ENCODE measurements at regions not wholly inside any gene's neighbourhood (a gene's known extent, or its start where the extent isn't known, plus 50 kb on each side); places are given as distances from the start of the nearest gene placed in this dataset.

- no peak for DNase-seq
Observed at GRCh38 chr13:21967871-21968270, 297.0 kb downstream of the FGF9 start.

GRCh38 chr13:21970172-21970571 is 299.3 kb downstream of the FGF9 start:
- no peak for DNase-seq

- DNase-seq, result no peak
Observed at GRCh38 chr13:21970918-21971317, 300.0 kb downstream of the FGF9 start.

DNA sequence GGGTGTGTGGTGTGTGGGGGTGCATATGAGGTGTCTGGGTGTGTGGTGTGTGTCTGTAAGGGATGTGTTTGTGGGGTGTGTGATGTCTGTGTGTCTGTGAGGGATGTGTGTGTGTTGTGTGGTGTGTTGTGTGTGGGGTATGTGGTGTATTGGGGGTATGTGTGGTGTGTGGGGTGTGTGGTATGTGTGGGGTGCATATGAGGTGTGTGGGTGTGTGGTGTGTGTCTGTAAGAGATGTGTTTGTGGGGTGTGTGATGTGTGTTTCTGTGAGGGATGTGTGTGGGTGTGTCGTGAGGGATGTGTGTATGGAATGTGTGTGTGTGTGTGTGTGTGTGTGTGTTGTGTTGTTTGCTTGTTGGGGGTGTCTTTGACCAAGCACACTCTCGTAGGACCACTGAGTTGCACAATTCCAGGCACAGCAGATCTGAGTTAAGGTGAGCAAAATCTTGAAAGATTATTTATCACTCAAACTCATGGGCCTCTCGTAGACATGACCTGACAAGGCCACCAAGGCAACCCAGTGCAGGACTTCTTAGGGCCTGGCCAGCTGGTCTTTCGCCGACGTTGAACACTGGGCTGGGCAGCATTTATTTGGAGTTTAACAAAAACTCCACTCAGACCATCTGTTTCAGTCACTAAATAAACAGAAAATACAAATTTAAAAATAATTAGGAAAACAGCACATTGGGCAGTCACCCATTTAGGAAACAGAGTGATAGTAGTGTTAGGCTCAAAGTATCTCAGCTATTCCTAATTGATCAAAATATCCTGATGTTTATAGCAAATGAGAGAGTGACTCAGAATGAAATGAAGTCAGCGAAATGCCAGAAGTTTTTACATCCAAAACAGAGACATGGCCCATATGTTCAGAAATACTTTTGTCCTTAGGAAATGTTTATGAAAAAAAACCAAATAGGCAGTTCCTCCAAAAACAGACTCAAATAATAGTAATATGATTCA is 301.1 kb downstream of the FGF9 start:
- DNase-seq, result no peak

DNA sequence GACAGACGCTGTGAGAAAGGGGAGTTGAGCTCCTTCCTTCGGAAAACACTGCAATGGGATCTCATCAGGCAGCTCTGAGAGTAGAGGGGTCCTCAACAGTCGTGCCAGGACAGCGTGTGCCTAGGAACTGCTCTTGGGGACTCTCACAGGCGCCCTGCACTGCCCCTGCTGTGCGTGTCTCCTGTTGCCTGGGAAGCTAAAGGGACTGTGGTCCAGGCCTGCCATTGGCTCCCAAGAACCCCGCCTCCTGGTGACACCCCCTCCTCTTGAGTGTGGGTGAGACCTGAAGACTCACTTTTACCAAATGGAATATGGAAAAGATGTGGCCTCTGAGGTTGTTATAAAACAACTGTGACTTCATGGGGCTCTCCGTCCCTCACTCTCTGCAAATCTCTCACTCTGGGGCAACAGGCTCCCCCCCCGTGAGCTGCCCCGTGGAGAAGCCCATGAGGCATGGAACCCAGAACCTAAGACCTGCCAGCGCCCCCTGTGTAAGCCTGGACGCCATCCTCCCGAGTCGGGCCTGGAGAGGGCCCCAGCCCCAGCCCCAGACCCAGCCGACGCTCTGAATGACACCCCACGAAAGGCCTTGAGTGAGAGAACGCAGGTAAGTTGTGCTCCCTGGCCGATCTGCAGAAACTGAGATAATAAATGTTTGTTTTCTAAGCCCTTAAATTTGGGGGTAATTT is 302.7 kb downstream of the FGF9 start:
- no peak for DNase-seq

DNA sequence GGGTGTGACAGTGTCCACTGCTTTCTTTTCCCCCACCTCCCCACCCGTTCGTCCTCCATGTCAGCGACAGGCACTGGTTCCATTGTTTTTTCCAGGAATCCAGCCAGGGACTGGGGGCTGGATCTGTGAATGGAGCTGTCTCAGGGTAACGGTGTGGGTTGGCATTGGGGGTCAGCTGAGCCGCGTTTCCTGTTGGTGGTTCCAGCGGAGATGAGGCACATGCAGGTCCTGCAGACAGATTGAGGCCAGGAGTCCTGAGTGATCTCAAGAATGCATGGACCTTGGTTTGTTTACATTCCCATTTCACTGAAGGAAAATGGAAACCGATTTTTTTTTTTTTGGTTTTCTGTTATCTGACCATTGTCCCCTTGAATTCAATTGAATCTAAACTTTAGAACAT is 303.9 kb downstream of the FGF9 start:
- DNase-seq, result no peak

- DNase-seq, result no peak
Observed at GRCh38 chr13:21976159-21976558, 305.3 kb downstream of the FGF9 start.

- DNase-seq, result no peak
Observed at GRCh38 chr13:21979161-21979806, 308.4 kb downstream of the FGF9 start.

DNA sequence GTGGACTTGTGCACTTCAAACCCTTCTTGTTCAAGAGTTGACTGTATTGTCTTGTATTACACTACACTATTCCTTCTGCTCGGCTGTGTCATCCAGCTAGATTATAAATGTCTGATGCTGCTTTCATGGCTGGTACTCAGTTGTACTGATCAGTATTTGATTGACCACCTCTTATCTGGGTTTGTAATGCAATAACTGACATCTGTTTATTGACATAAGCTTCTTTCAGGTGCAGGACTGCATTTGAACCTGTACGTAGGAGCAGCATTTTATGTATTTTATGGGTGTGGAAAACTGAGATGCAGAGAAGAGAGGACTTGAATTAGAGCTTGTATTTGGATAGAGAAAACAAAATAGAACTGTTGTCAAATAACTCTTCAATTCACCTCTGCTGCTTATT is 309.2 kb downstream of the FGF9 start:
- DNase-seq, result no peak

GRCh38 chr13:21984156-21984555 is 313.3 kb downstream of the FGF9 start:
- DNase-seq, result no peak

- DNase-seq, result no peak
Observed at GRCh38 chr13:21986602-21987001, 315.7 kb downstream of the FGF9 start.

DNA sequence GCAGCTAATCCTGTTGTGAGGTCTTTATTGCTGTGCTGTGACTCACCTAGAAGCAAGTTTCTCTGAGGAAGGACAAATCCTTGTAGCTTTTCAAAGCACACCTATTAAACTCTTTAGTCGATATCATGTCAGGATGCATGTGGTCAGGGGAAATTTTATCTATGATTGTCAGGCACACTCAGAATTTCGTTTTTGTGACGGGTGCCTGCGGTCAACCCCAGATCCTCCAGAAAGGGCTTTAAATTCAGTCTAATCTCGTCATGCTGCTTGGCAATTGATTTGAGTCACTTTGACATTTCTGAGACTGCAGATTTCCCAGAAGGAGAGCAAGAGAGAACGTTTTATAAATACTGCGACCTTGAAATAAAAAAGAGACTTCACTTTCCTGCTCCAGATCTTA is 316.9 kb downstream of the FGF9 start:
- DNase-seq, result no peak

DNA sequence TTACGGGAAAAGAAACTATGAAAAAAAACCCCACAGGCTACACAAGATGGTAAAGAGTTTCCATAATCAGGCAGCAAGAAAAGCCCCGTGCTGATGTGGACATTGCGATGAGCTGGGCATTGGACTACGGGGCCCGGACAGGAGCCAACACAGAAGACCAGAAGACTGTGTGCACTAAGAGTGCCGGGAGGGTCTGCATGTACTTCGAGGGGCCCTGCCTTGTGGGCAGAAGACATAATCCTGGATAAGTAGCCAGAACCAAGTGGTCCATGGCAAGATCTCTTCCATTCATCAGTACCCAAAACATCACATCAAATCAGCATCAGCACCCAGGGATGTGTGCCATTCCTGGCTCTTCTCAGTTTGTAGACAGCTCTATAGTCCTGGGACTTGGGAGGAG is 317.8 kb downstream of the FGF9 start:
- no peak for DNase-seq

GRCh38 chr13:21996049-21996448 is 325.2 kb downstream of the FGF9 start:
- DNase-seq, result no peak

- DNase-seq, result no peak
Observed at GRCh38 chr13:21997726-21998125, 326.9 kb downstream of the FGF9 start.

DNA sequence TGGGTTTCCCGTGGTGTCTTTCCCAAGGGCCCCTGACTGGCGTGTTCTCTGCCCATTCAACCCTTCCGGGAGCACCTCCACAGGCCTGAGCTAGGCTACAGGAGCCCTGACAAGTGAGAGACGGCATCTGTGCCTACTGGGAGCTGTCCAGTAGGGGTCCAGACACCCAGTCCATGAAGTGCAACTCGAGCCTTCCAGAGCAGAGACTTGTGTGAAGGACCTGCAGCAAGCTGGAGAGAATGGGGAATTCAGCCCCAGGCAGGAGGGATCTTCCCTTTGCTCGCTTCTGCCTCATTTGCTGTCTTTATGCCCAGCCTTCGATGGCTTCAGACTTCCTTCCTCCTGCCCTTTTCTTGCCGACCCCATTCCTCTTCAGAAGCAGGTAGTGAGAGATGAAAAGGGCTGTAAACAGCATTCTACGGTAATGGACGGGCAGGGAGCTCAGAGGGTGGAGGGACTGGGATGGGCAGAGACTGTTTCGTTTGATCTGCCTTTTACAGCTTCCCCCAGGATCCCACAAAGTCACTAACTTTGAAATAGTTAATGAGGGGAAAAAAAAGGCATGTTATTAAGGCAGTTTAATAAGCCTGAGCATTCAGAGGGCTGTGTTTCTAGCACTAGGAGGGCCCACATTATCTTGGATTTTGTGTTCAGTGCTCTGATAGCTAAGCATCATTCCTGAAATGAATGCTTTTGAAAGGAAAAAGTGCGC is 327.6 kb downstream of the FGF9 start:
- DNase-seq, result no peak

- DNase-seq, result no peak
Observed at GRCh38 chr13:21999666-22000065, 328.8 kb downstream of the FGF9 start.

DNA sequence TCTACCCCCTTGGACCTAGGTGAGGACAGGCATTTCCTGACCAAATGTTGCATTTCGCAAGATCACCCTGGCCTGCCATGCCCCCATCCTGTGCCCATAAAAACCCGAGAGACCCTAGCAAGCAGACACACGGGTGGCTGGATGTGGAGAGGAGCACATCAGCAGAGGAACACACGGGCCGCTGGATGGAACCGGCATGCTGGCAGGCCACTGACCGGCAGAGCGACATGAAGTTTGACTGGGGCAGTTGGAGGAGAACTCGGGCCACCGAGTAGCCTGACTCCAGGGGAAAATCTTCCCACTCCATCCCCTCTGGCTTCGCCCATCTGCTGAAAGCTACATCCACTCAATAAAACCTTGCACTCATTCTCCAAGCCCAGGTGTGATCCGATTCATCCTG is 329.3 kb downstream of the FGF9 start:
- DNase-seq, result no peak

GRCh38 chr13:22001336-22001735 is 330.5 kb downstream of the FGF9 start:
- no peak for DNase-seq

DNA sequence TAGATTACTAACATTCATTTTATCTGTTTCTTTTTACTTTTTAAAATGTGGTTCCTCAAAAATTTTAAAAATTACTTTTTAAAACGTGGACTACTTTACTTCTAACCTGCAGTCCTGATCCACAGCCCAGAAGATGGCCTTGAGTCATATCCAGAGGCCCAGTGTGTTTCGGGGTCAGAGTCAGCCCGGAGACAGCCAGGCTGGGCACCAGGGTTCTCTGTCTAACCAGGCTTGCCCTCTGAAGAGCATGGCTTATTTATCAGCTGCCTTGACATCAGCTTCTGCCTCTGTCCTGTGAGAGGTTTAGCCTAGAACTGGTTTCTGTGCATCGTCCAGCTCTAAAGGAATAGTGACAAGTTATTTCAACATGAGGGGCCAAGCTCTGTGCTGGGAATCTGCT is 332.0 kb downstream of the FGF9 start:
- DNase-seq, result no peak

DNA sequence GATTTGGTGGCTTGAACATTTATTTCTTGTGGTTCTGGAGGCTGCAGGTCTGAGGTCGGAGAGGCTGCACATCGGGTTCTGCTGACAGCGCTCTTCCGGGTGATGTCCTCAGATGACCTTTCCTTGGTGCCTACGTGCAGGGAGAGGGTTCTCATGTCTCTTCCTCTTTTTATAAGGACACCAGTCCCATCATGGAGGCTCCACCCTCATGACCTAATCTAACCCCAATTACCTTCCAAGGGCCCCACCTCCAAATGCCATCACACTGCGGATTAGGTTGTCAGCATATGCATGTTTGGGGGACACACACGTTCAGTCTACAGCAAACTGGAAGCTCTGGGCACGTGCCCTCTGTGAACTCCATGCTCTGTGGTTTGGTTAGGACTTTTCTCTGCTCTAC is 338.6 kb downstream of the FGF9 start:
- peak; percentile 1 to 47 for DNase-seq

GRCh38 chr13:22009937-22010336 is 339.1 kb downstream of the FGF9 start:
- DNase-seq, result no peak

- DNase-seq, result no peak
Observed at GRCh38 chr13:22012686-22013085, 341.8 kb downstream of the FGF9 start.

Measured in CD4-positive, alpha-beta T cell treated with Interleukin-1 beta for 1 hour (primary cell).